HepG2 (cell line): ENCODE measurements at regions not wholly inside any gene's neighbourhood (a gene's known extent, or its start where the extent isn't known, plus 50 kb on each side); places are given as distances from the start of the nearest gene placed in this dataset.

Source experiments
- ATF3 ChIP-seq: sonication (generic); formaldehyde crosslinking; IDR thresholded peaks from 2 replicates; pipeline ENCODE4 v1.4.0; 2020; ENCODE audit warnings: missing genetic modification reagents
- BCL3 ChIP-seq: sonication (generic); formaldehyde crosslinking; IDR thresholded peaks from 2 replicates; pipeline ENCODE4 v1.5.1; 2020; ENCODE audit warnings: mild to moderate bottlenecking, missing genetic modification reagents, moderate library complexity
- BRD4 ChIP-seq: sonication (generic); formaldehyde crosslinking; IDR thresholded peaks from 2 replicates; pipeline ENCODE4 v1.4.0; 2020; ENCODE audit warnings: missing genetic modification reagents
- ELF1 ChIP-seq: sonication (generic); formaldehyde crosslinking; IDR thresholded peaks from 2 replicates; pipeline ENCODE4 v1.4.0; 2020; ENCODE audit warnings: missing genetic modification reagents
- ERF ChIP-seq: IDR thresholded peaks from 2 replicates; pipeline ENCODE4 v1.6.1; 2018; ENCODE audit warnings: missing biosample characterization, missing genetic modification reagents
- KAT2B ChIP-seq: fragments of 150-350 bp; IDR thresholded peaks from 2 replicates; pipeline ENCODE4 v1.6.1; 2014; ENCODE audit warnings: low read depth, low read length, borderline replicate concordance
- KLF6 ChIP-seq: IDR thresholded peaks from 2 replicates; pipeline ENCODE4 v1.8.0; 2016; ENCODE audit warnings: missing biosample characterization, missing genetic modification reagents
- MEIS1 ChIP-seq: sonication (generic); formaldehyde crosslinking; IDR thresholded peaks from 2 replicates; pipeline ENCODE4 v1.9.0; 2021; ENCODE audit warnings: mild to moderate bottlenecking, missing genetic modification reagents, moderate library complexity, borderline replicate concordance
- RAD21 ChIP-seq: fragments of 450-650 bp; formaldehyde crosslinking; IDR thresholded peaks from 2 replicates; pipeline ENCODE4 v1.5.0; 2020; ENCODE audit warnings: mild to moderate bottlenecking
- RFX1 ChIP-seq: fragments of 450-650 bp; IDR thresholded peaks from 2 replicates; pipeline ENCODE4 v1.6.1; 2017
- RFXAP ChIP-seq: sonication (generic); formaldehyde crosslinking; IDR thresholded peaks from 2 replicates; pipeline ENCODE4 v1.4.0; 2020; ENCODE audit warnings: missing genetic modification reagents, borderline replicate concordance
- SAFB2 ChIP-seq: sonication (generic); formaldehyde crosslinking; IDR thresholded peaks from 2 replicates; pipeline ENCODE4 v1.5.1; 2020; ENCODE audit warnings: missing genetic modification reagents, low read depth, mild to moderate bottlenecking, borderline replicate concordance
- SOX13 ChIP-seq, 3 experiments: fragments of 450-650 bp in 1 of 3; sonication (generic) in 1 of 3; formaldehyde crosslinking in 1 of 3; IDR thresholded peaks in 2 of 3; conservative IDR thresholded peaks in 1 of 3; 2 replicates each; pipeline versions ENCODE4 v1.5.0 to v1.6.1; 2016 to 2020; ENCODE audit warnings: antibody characterized with exemption in 1 of 3, mild to moderate bottlenecking in 1 of 3, missing compliant biosample characterization in 1 of 3, missing genetic modification reagents in 1 of 3, moderate library complexity in 1 of 3
- TRAFD1 ChIP-seq: sonication (generic); formaldehyde crosslinking; IDR thresholded peaks from 2 replicates; pipeline ENCODE4 v1.5.1; 2020; ENCODE audit warnings: missing genetic modification reagents, mild to moderate bottlenecking, borderline replicate concordance
- XRCC5 ChIP-seq: fragments of 200-400 bp; formaldehyde crosslinking; optimal IDR thresholded peaks from 2 replicates; pipeline ENCODE3; 2017; ENCODE audit warnings: mild to moderate bottlenecking, low read length
- ZBTB1 ChIP-seq: sonication (generic); formaldehyde crosslinking; IDR thresholded peaks from 2 replicates; pipeline ENCODE4 v1.4.0; 2020; ENCODE audit warnings: missing genetic modification reagents, borderline replicate concordance
- ZMYM3 ChIP-seq: sonication (generic); formaldehyde crosslinking; IDR thresholded peaks from 2 replicates; pipeline ENCODE4 v1.5.1; 2020; ENCODE audit warnings: mild to moderate bottlenecking, missing genetic modification reagents
- ZNF121 ChIP-seq: sonication (generic); formaldehyde crosslinking; IDR thresholded peaks from 2 replicates; pipeline ENCODE4 v1.5.0; 2020; ENCODE audit warnings: mild to moderate bottlenecking, missing genetic modification reagents
- ZNF124 ChIP-seq: sonication (generic); formaldehyde crosslinking; IDR thresholded peaks from 2 replicates; pipeline ENCODE4 v1.4.0; 2020; ENCODE audit warnings: missing genetic modification reagents
- ZNF230 ChIP-seq: sonication (generic); formaldehyde crosslinking; IDR thresholded peaks from 2 replicates; pipeline ENCODE4 v1.4.0; 2020; ENCODE audit warnings: mild to moderate bottlenecking, missing genetic modification reagents
- ZNF580 ChIP-seq: IDR thresholded peaks from 2 replicates; pipeline ENCODE4 v1.6.1; 2016; ENCODE audit warnings: low read depth, borderline replicate concordance
- ZNF737 ChIP-seq: sonication (generic); formaldehyde crosslinking; IDR thresholded peaks from 2 replicates; pipeline ENCODE4 v1.5.0; 2020; ENCODE audit warnings: missing genetic modification reagents, mild to moderate bottlenecking, borderline replicate concordance
- ZNF747 ChIP-seq: sonication (generic); formaldehyde crosslinking; IDR thresholded peaks from 2 replicates; pipeline ENCODE4 v1.8.1; 2023; ENCODE audit warnings: missing genetic modification reagents, mild to moderate bottlenecking, borderline replicate concordance
- ZNF749 ChIP-seq: sonication (generic); formaldehyde crosslinking; IDR thresholded peaks from 2 replicates; pipeline ENCODE4 v1.8.0; 2022; ENCODE audit warnings: mild to moderate bottlenecking, missing genetic modification reagents, moderate library complexity, borderline replicate concordance
- ZSCAN5A ChIP-seq: sonication (generic); formaldehyde crosslinking; IDR thresholded peaks from 2 replicates; pipeline ENCODE4 v1.8.0; 2022; ENCODE audit warnings: mild to moderate bottlenecking, missing genetic modification reagents, borderline replicate concordance

- TF ChIP-seq ATF3 (no peak), ELF1 (0 out of 2 replicates have a peak, but pooled peaks have one; percentile 41), ZNF580 (CRISPR knock-in tag) (0 out of 2 replicates have a peak, but pooled peaks have one; percentile 22), ZBTB1 (CRISPR knock-in tag) (no peak), ZNF121 (CRISPR knock-in tag) (no peak), SOX13 (IDR thresholded peaks at IDR 0.05) (no peak), SOX13 (CRISPR knock-in tag; conservative IDR thresholded peaks at IDR 0.05 in 1 of 2, IDR thresholded peaks at IDR 0.05 in 1 of 2) (no peak), BCL3 (CRISPR knock-in tag) (0 out of 2 replicates have a peak, but pooled peaks have one; percentile 24), KLF6 (CRISPR knock-in tag) (no peak), SAFB2 (CRISPR knock-in tag) (no peak), XRCC5 (peak; percentile 54), BRD4 (no peak), ZNF230 (CRISPR knock-in tag) (no peak), RAD21 (CRISPR knock-in tag) (peak; percentile 78), RFXAP (CRISPR knock-in tag) (no peak), ZMYM3 (CRISPR knock-in tag) (no peak), ZNF737 (CRISPR knock-in tag) (no peak), ZSCAN5A (no peak), ZNF124 (CRISPR knock-in tag) (0 out of 2 replicates have a peak, but pooled peaks have one; percentile 46), RFX1 (no peak), TRAFD1 (CRISPR knock-in tag) (no peak), KAT2B (no peak), ZNF747 (no peak), ERF (CRISPR knock-in tag) (peak; percentile 52; the same call in 1 of the 2 replicates), ZNF749 (CRISPR knock-in tag) (no peak), MEIS1 (CRISPR knock-in tag) (no peak)
These were observed 304.7 kb upstream of the MSX2 start (continued) for GRCh38 chr5:174419540-174420132.
